MV-4-11 (cell line): ENCODE measurements at regions not wholly inside any gene's neighbourhood (a gene's known extent, or its start where the extent isn't known, plus 50 kb on each side); places are given as distances from the start of the nearest gene placed in this dataset.
"Not testable (repeated sequence)": the region's sequence is repeated elsewhere in the genome, so short reads cannot be mapped to it uniquely, and the experiment has no call there.

Experiments
- DNase-seq: peaks from one replicate; lab custom pipeline; 2025; lab: John Stamatoyannopoulos, UW

GRCh38 chr6:140388192-140388802 lies 1013.8 kb upstream of the CITED2 start:
- no peak for DNase-seq

GRCh38 chr6:140385679-140386078 lies 1011.2 kb upstream of the CITED2 start:
- no peak for DNase-seq

GRCh38 chr6:140382355-140382754 lies 1007.9 kb upstream of the CITED2 start:
- DNase-seq: peak; percentile 15

- no peak for DNase-seq
These were observed 1006.2 kb upstream of the CITED2 start for GRCh38 chr6:140380427-140381218.

GRCh38 chr6:140379919-140380318 lies 1005.5 kb upstream of the CITED2 start:
- DNase-seq: no peak

GRCh38 chr6:140376209-140376608 lies 1001.8 kb upstream of the CITED2 start:
- DNase-seq: no peak

GRCh38 chr6:140373728-140374127 lies 999.3 kb upstream of the CITED2 start:
- not testable (repeated sequence) for DNase-seq

GRCh38 chr6:140372064-140372463 lies 997.6 kb upstream of the CITED2 start:
- DNase-seq: no peak

- no peak for DNase-seq
These were observed 996.8 kb upstream of the CITED2 start for GRCh38 chr6:140370976-140371870.

- no peak for DNase-seq
These were observed 996.0 kb upstream of the CITED2 start for GRCh38 chr6:140370441-140370840.

- DNase-seq: no peak
These were observed 992.5 kb upstream of the CITED2 start for GRCh38 chr6:140366991-140367390.

- no peak for DNase-seq
These were observed 990.5 kb upstream of the CITED2 start for GRCh38 chr6:140364916-140365315.

- DNase-seq: no peak
These were observed 986.2 kb upstream of the CITED2 start for GRCh38 chr6:140360651-140361050.

GRCh38 chr6:140355476-140355875 lies 981.0 kb upstream of the CITED2 start:
- no peak for DNase-seq

GRCh38 chr6:140354296-140354695 lies 979.8 kb upstream of the CITED2 start:
- DNase-seq: no peak

- no peak for DNase-seq
These were observed 979.1 kb upstream of the CITED2 start for GRCh38 chr6:140353536-140353935.

- no peak for DNase-seq
These were observed 972.0 kb upstream of the CITED2 start for GRCh38 chr6:140346428-140346827.

- DNase-seq: no peak
These were observed 971.5 kb upstream of the CITED2 start for GRCh38 chr6:140345935-140346334.

- no peak for DNase-seq
These were observed 969.9 kb upstream of the CITED2 start for GRCh38 chr6:140344142-140344913.

- DNase-seq: no peak
These were observed 968.7 kb upstream of the CITED2 start for GRCh38 chr6:140343128-140343527.

GRCh38 chr6:140341272-140341671 lies 966.8 kb upstream of the CITED2 start:
- DNase-seq: no peak

- no peak for DNase-seq
These were observed 966.3 kb upstream of the CITED2 start for GRCh38 chr6:140340795-140341194.
